ACHN (cell line): ENCODE measurements at regions not wholly inside any gene's neighbourhood (a gene's known extent, or its start where the extent isn't known, plus 50 kb on each side); places are given as distances from the start of the nearest gene placed in this dataset.
"Not testable (repeated sequence)": the region's sequence is repeated elsewhere in the genome, so short reads cannot be mapped to it uniquely, and the experiment has no call there.

Experiments used
- DNase-seq: peaks from one replicate; pipeline ENCODE4 v3.0.0-alpha.2; 2015
- in situ Hi-C: cut with HindIII; loops from 2 replicates; pipeline ENCODE4 v1.10.0; 2017; ENCODE audit warnings: low sequenced_read_pairs, low pct_ligation_motif_present, low pct_unique_long_range_greater_than_20kb

DNA sequence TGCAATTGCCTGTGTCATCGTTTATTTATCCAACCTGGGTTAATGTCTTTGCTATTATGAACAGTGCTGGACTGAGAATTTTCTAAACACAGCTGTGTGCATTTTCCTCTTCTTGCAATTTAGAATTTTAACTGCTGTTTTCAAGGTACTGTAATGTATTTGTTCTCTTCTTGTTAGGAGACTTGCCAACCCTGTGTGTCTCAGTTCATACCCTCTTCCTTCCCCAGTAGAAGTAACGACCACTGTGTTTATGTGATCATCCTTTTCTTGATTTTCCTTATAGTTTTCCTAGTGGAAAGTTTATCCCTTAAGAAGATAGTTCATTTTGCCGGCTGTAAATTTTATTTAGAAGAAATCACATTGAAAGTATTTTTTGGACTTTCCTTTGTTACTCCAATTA is 389.2 kb downstream of the TMEM121 start:
- DNase-seq, in situ Hi-C loops: not testable (repeated sequence)

DNA sequence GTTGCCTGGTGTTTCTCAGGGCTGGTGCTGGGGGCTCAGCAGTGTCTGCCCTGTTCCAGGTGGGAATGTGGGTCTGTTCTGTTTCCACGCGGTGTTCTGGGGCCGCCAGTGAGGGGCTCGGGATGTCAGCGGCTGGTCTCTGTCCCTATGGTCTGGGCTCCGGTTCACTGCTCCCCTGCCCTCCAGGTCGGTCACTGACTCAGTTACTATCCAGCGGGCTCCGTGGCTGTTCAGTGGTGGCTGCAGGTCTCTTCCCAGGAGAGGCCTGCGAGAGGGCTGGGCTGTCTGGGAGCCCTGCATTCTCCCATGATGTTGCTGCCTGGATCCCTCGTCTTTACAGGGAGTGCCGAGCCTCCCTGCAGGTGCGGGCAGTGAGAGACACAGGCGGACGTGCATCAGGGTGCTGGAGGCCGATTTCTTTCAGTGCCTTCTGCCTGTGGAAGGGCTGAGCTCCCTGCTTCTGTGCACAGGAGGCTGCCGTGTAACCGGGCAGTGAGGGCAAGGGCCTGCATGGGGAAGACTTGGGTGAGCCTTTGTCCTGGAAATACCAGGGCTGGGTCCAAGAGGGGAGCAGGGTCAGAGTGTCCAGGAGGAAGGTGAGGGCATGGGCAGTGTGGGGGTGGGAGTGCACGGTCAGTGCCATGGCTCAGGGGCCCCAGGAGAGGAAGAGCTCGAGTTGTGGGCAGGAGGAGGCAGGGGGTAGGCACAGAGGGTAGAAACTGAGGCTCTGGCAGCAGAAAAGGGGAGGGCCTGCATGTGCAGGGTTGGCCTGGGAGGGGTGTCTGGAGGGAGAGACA is 391.0 kb downstream of the TMEM121 start:
- in situ Hi-C loops, DNase-seq: not testable (repeated sequence)

DNA sequence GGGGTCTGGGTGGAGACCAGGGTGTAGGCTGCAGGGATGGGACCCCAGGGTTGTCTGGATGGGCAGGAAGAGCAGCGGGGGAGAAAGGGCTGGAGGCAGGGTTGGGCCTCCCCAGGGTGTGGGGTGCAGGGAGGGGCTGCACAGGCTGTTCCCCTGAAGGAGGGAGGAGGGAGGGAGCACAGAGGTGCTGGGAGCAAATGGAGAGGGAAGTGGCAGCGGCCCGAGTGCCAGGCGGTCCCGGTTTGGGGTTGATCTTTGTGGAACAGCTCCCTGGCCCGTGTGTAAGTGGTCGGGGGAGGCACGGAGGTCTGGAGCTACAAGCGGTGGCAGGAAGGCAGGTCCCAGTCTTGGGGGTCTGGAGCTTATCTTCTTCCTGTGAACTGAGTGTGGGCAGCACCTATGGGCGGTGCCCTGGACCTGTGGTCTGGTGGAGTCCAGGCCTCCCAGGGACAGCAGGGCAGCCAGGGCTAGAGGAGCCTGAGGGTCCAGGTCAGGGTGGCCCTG is 391.6 kb downstream of the TMEM121 start:
- DNase-seq: no peak
- in situ Hi-C loops: no loop called here

DNA sequence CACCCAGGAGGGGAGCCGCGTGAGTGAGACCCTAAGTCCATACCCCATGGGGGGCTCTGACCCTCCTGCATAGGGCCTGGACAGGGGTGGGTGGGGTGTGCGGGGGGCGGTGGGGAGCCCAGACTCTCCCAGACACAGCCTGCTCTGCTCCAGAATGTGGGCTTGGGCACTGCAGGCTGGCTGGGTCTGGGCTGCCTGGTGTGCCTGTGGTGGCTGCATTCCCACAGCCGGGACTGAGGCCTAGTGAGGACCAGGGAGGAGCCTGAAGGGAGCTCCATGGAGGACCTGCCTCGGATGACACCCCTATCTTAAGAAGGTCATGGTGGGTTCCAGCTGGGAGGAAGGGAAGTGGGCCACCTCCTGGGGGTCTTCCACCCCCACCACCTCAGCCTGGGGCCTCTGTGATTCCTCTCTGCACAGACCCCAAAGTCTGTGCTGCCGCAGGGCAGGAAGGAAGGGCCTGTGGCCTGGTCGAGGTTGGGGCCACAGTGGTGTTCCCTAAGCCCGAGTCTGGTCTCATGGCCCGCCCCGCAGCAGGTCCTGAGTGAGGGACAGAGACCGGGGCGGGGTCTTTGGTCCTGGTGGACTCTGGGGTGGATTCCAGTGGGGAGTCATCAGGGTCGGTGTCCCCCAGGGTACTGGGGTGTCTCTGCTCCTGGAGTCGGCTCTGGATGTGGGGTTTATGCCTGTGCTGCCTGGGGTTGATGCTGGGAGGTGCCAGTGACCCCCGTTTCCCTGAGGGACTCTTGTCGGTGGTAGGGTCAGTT is 392.3 kb downstream of the TMEM121 start:
- in situ Hi-C loops: no loop called here
- no peak for DNase-seq

DNA sequence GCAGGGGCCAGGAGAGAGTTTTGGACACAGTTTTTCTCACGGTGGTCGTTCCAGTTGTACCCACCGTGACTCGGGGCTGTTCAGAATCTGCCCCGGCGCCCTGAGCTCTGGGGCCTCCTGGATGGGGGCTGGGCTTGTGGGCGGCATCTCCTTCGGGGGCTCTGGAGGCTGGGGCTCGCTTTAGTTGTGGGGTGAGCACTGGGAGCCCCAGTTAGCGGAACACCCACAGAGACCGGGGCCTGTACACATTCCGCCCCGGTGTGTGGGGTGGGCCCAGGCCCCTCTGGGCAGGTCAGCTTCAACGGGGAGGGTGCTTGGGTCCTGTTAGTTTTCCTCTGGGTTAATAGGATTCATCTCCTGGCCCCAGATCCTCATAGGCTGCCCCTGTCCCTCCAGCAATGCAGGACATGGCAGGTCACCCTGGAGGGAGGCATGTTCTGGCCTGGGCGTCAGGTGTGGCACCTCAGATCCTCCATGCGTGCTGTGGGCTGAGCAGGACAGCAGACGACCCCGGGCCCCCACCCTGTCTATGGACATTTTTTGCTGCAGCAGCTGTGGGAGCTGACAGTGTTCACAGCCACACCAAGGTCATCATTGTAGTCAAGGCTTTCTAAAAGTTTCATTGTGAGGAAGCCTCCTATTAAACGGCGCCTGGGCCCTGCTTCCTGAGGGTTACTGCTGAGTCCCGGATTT is 393.2 kb downstream of the TMEM121 start:
- in situ Hi-C loops: no loop called here
- DNase-seq: no peak

DNA sequence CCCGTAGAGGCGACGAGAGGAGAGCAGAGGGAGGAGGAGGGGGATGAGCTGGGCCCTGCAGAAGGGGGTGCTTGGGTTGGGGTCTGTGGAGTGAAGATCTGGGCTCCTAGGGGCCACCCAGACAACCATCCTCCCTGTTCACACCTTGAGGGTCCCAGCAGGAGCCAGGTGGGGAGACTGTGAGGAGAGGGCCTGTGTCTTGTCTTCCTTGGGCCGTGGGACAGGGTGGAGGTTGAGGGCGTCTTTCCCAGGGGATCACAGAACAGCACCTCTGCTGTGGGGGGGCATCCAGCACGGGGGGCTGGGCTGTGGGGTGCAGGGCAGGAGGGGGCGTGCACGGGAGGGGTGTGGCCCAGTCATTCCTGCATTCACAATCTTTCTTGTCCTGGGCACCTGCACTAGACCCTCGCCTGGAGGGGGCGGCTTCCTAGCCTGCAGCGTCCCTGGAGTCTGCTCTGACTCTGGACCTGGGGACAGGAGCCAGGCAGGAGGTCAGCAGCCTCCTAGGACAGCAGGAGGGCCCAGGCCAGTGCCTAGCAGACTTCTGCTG is 393.8 kb downstream of the TMEM121 start:
- DNase-seq, in situ Hi-C loops: not testable (repeated sequence)

DNA sequence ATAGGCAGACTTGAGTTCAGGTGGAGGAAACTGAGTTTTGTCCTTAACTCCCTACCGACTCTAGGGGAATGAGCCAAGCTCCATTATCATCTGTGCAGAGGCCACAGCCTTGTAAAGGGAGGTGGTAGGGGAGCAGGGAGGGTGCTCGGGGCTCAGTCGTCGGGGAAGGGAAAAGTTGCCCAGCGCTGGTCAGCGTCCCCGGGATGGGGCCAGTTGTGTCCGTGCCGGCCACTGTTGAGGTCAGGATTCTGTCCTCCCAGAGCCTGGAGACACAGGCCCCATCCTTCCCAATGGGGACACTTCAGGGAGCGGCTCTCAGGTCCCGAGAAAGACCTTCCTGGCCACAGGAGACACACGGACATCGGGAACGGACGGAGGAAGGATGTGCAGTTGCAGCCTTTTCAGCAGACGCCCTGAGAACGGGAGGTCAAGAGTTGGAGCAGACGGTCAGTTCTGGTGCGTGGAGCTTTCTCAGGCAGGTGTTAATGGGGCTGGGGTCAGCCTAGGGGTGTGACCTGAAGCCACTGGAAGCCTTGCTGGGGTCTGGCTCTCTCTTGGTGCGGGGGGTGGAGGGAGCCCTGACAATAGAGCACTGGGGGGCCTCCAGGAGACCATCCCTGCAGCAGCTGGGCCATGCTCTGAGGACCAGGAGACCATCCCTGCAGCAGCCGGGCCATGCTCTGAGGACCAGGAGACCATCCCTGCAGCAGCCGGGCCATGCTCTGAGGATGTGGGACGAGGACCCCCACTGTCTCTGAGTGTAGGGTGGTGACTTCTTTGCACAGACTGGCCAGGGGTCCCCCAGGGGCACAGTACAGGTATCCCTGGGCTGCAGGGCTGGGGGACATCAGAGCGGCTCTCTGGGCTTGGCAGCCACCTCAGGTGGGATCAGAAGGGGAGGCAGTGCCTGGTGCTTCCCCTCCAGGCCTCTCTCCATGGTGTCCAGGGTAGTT is 394.7 kb downstream of the TMEM121 start:
- DNase-seq, in situ Hi-C loops: not testable (repeated sequence)

DNA sequence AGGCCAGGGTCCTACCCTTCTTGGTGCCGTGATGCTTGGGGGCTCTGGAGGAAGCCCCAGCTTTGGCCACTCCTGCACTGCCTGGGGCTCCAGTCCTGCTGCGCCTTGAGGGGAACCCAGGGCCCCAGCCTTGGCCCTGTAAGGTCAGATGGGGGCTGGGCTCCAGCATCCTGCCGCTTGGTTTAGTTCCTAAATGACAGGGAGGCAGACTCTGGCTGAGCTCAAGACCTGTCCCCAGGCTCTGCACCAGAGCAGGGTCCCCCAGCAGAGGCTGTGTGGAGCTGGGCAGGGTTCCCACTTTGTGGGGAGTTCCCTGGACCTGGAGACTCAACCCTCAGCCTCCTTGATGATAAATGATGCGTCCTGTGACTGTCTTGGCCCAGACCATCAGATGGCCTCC is 395.4 kb downstream of the TMEM121 start:
- DNase-seq, in situ Hi-C loops: not testable (repeated sequence)

DNA sequence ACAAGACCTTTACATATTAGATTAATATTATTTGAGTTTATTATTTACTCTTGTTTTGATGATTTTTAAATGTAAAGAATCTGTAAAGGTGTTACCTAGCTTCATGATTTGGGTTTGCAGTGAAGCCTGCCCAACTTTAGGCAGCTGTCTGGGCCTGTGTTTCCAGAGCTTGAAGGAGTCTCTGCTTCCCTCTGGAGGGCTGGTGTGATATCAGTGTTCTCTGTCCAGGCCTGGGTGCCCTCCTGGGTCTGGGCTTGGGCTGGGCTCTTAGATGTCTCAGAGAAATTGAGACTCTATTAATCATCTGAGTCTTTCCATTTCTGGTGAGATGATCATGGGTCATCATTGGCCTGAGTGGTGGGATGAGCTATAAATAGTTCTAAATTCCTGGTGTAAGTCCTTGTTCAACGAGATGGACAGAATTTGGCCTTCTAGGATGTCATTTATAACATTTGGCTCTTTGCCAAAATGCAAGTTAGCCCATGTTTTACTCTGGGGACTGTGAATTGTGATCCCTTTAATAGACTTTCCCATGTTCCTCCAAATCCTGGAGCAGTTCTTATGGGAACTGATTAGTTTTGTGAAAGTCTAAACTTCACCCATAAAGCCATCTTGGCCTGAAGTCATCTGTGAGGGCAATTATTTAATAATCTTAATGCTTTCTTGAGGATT is 397.3 kb downstream of the TMEM121 start:
- in situ Hi-C loops, DNase-seq: not testable (repeated sequence)

DNA sequence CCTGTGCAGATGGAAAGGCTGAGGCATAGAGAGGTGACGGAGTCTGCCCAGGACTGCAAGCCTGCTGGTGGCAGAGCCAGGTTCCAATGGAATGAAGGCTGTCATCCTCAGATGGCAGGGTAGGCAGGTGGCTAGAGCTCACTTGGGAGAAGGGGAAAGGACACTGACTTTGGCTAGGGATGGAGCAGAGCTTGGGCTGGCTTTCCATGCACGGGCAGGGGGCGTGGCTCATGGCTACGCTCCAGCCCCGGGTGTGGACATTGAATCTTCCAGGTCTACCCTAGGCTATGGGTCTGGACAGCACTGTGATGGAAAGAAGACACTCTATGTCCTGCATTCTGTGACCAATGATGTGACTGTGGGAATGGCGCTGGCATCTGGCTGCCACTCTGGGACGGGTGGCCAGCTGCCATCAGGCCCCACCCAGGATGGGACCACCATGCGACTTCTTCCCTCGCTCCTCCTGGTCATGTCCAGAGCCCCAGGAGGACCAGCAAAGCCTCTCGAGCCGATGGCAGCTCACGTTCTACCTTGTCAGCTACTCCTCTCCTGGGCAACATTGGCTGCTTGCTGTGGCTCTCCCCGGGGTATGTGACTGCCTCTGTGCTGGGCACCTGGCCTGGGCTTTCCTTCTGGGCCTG is 398.7 kb downstream of the TMEM121 start:
- DNase-seq: no peak
- in situ Hi-C loops: no loop called here

DNA sequence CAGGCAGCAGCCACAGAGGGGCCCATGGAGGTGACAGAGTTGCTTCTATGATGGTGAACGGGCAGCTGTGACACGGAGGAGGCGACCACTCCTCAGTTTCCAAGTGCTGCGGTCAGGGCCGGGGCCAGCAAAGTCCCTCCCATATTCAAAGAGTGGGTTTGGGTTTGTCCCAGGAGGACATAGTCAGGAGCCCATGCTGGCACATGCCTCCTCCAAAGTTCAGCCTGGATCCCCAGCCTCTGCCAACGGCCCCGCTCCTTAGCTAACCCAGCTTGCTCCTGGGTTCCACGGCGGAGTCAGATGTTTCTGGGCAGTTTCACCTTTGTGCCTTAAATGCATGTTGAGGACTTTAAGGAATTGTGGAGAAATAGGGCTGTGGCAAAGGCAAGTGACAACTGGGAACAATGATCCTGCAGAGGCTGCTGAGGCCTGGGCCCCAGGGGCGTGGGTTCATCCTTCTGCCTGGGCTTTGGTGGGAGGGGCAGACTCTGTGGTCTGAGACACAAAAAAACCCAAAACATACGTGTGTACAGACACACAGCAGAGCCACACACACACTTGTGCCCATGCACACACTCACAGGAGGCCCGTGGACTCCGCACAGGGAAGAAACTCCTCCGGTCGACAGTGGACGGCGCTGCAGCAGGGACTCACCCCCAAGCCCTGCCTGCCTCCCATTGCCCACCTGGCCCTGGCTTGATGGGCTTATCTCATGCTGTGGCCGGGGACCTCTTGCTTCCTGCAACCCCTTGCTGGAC is 399.4 kb downstream of the TMEM121 start:
- in situ Hi-C loops: no loop called here

DNA sequence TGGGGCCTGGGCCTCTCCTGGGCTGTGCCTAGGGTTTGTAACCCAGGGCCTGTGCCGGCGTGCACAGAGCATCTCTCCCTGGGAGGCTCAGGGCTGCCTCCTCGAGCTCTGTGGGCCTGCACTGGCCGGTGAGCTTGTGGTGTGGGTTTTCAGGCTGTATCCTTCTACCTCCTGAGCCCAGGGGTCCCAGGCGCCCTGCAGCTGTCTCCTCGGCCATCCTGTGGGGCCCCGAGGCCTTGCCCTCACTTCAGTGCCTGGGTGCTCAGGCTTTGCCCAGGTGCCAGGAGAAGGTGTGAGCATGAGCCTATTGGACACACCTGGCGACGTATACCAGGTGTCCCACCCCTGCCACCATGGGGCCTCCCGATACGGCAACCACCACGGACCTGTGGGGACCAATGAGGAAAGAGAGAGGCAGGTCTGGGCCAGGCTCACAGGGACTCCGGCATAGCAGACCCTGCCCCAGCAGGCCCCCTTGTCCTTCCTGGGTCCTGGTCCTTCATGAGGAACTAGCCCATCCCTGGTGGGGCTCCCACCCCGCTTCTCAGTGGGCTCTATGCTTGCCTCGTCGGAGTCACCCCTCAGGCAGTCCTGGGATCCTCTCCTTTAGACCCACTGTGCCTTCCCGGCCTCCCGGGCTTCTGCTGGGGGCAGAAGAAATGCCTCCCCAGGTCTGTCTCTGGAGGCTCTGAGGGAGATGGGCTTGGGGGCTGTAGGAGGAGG is 400.2 kb downstream of the TMEM121 start:
- in situ Hi-C loops: no loop called here
- DNase-seq: no peak

More for the DNA sequence above, 399.4 kb downstream of the TMEM121 start:
- no peak for DNase-seq

DNA sequence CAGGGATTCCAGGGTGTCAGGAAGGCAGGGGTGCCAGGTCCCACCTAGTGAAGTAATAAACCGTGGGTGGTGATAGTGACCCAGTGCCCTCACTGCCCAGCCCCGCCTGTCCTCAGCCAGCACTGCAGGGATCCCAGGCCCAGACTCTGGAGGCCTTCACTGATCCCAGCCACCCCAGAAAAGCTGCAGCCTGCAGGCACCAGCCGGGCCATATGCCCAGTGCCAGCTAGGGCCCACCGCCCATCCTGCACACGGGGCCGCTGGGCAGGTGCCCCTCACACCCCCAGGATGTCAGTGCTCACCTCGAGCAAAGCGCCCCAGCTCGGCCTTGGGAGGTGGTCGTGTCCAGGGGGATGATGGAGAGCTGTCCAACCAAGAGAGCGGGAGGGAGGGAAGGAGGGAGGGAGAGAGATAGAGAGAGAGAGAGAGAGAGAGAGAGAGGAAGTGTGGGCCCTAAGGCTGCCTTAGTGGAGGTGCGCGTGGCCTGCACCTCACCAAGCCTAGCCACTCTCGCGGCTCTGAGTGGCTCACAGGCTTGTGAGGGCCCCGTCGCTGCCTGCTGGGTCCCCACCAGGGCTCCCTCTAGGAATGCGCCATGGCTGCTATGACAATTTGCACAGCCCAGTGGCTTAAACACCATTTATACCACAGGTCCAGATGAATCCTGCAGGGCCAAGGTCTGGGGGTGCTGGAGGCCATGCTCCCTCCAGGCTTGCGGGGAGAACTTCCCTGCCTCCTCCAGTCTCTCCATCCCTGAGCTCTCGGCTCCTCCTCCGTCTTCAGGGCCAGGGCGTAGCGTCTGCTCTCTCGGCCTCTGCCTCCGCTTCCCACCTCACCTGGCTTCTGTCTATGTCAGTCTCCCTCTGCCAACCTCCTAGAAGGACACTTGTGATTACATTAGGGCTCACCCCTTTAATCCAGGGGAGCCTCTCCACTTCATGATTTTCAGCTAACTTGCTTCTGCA is 401.0 kb downstream of the TMEM121 start:
- no peak for DNase-seq
- in situ Hi-C loops: no loop called here
